GM21381 (cell line): ENCODE measurements at regions not wholly inside any gene's neighbourhood (a gene's known extent, or its start where the extent isn't known, plus 50 kb on each side); places are given as distances from the start of the nearest gene placed in this dataset.

Source experiments
- ATAC-seq: cut with Tn5 transposase; IDR thresholded peaks from one replicate; pipeline ENCODE4 v1.9.1; 2021; ENCODE audit warnings: mild to moderate bottlenecking, moderate library complexity; ENCODE audit not compliant: unreplicated experiment

DNA sequence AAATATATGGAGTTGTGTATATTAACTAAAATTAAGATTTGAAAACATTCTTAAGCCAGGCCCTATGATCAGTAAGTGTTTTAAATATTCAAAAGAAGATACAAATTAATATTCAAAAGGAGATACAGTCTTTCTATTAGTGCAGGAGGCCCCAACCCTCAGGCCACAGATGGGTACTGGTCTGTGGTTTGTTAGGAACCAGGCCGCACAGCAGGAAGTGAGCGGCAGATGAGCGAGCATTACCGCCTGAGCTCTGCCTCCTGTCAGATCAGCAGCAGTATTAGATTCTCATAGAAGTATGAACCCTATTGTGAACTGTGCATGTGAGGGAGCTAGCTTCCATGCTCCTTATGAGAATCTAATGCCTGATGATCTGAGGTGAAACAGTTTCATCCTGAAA is 232.9 kb downstream of the FOXO1 start:
- ATAC-seq, result peak; percentile 55

DNA sequence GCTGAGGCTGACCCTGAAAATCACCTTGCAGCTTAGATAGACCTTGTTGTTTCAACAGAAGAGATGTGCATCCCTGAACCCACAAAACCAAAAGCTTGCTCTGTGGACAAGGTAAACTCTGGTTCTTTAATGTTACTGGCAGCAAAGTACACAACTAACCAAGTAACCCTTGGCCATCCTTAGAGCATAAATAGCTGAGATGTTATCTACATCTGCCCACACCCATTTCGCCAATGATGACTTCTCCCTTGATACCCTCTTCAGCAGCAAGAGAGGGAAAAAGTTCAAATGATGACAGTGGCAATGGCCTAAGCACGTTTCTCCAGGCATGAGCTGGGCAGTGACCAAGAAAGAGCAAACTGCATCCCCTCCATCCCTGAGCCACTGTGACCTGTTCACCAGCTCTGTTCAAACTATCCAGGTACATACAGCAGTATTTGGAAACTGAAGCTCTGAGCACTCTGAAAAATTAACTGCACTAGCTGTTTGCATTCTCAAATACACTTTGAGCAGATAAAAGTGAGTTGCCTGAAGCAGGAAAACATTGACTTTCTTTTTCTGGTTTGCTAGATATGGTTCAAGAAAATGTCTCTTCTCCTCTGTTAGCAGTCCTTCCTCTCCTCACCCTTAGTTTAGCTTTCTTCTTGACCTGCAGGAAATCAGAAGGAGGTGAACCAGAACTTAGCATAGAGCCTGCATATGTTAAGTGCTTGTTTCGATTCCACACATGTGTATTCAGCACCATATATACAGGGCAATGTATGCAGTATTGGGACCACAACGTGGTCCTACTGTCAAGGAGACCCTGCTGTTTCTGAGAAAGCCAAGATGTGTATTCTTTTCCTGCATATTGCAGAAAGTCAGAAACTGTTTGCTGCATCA is 231.7 kb downstream of the FOXO1 start:
- no peak for ATAC-seq

DNA sequence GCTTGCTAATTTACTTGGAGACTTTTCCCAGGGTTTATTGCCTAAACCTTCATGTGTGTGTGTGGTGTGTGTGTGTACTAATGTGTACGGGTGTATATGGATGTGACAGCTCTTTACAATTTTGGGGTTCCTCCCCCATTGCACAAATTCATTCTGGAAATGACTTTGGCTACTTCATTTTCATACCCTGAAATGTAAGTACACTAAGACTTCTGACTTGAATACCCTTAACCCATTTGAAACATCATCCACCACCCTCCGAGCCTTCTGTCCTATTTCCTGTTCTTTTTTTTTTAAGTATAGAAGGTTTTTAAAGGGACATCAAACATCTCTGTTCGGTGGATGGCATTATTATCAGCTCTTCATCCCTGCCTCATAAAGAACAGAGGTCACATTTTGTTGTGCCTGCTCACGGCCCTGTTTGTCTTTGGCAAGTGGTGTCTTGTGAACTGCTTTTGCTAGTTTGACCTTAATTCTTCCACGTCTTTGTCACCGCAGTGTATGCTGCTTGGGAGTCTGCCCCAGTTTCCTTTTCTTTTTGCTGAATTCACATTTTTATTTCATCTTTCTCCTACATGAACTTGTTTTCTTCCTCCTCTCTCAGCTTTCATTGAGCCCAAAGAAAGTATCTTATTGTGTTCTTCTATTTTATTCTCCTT is 228.3 kb downstream of the FOXO1 start:
- ATAC-seq, result no peak

DNA sequence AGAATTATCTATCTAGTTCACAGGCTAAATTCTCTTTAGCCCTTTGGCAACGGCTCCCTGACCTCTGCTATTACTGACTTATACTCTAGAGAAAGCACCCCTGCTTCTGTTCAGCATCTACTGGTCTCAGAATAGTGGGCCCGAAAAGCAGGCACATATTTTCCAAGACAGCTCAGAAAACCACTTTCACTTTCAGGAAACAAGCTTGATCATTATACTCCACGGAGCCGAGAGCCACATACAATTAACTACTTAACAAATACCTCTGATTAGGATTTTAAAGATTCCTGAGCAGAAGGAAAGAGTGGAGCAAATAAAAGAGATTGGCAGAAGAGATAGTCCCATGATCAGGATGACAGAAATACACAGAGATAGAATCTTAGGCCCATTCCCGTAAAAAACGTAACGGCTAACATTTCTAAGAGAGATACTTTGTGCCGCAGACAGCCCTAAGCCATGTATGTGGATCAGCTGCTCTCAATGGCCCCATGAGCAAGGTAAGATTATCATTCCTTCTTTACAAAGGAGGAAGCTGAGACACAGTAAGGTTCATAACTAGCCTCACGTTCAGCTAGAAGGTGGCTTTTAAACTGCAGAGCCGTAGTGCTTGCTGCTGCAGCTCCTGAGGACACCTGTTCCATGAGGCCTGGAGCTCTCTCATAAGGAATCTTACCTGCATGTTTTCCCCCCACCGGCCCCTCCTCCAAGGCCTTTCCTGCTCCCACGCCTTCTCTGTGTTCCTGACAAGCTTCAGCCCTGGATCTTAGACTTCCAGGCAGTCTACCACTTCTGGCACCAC is 227.2 kb downstream of the FOXO1 start:
- no peak for ATAC-seq

DNA sequence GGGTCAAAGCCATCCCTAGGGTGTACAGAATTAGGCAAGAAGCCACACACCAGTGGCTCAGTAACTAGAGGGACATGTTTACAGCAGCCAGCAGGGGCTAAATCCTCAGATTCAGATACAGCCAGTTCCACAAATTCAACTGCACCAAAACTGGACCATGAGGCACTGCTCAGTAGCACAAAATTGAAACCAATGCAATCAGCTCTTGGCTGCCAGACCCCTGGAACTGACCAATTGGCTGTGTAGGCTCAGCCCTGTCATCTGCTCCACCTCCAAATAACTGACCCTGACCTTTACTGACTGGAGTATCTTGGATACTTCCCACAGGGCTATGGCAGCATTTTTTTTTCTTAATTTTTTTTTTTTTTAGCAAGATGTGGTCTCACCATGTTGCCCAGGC is 226.5 kb downstream of the FOXO1 start:
- no peak for ATAC-seq

DNA sequence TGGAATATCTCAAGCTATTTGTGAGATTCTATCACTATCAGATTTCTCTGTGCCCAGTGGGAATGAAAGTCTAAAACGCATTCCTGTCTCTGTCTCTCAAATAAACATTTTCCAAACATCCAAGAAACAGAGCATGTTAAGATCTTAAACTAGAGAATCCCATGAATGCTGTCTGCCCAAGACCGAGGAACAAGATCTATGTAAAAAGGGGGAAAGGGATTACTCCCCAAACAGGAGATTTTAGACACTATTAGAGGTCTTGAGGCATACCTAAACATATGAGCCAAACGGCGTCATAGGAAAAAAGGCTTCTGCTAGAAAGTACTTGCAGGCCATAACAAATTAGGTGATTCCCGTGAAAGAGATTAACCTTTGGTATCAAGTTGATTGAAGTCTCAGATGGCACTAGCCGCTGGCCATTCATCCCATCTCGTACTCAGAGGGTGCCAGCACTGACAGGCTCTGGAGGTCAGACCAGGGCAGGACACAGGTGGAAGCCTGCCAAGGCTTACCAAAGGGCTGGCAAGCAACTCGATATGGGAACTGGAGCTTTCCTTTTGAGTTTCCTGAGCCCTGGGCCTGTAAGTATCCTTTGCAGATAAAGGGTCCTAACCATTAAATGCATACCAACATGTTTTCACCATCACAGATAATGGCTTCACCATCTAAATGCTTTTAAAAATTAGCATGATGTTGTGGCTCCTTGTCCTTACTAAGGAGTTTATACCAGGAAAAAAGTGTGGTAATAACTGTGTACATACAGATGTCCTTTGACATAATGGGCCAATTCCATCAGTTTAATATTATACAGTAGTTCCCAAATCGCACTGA is 225.2 kb downstream of the FOXO1 start:
- ATAC-seq, result no peak

DNA sequence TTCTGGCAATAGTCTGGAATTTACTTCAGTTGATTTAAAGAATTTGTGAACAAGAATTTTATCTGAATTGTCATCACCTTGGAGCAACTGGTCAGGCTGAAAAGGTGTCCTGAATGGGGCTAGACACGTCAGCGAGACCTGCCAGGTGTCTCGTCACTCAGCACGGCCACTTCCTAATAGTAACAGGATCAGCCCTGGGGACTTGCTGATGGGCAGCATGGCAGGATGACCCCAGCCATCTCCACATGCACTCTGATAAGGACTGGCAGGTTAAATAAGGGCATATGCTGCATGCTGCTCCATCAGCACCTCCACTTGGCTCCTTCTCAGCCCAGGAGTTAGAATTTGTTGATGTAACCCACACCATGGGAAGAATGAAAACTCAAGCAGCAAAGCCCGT is 224.2 kb downstream of the FOXO1 start:
- no peak for ATAC-seq

DNA sequence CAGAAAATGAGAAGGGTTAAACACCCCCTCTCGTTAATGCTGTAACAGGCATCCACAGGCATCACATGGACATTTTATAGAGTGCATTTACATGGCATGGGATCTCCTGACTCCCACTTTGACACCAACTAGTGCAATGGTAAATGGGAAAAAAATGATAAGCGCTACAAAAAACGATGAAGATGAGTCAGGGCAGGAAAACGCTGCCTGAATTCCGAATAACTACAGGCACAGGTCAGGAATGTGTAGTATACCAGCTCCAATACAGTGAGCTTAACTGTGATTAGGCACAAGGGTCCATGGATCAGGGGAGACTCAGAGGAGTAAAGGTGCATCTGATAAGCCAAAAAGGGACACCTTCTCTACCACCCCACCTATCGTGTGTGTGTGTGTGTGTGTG is 223.6 kb downstream of the FOXO1 start:
- no peak for ATAC-seq

DNA sequence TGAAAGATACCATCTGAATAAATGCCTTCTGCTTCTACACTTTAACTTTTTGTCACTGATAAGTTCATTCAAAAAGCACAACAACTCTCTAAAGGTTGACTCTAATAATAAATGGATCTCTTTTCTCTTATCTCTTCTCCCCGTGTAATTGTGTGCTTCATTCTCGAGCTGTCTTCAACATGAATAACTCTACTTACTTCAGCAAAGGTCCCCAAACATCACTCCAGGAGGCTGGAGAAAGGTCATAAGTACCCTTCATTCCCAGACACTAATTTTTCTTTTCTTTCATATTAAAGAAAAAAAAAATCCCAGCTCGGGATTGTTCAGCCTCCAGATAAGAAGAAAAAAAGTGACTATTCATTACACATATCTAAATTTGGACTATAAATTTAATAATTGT is 222.2 kb downstream of the FOXO1 start:
- ATAC-seq, result no peak

DNA sequence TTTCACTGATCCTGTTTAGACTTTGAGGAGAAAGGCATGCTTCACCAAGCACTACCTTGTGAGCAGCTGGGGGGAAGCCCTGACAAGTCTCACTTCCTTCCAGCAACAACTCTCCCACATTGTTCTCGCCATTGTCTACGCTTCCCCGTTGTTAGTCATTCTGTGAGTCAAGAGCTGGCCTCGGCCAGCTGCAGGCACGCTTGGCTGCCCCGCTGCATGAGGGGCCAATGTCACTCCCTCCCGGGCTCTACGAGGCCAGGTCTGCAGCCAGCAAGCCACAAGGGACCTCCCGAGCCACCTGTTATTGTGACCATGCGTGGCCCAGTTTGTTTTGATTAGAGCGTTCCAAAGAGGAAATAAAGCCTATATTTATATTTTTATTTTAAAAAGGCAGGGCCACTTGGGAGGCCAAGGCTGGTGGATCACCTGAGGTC is 220.9 kb downstream of the FOXO1 start:
- ATAC-seq, result peak; percentile 99

DNA sequence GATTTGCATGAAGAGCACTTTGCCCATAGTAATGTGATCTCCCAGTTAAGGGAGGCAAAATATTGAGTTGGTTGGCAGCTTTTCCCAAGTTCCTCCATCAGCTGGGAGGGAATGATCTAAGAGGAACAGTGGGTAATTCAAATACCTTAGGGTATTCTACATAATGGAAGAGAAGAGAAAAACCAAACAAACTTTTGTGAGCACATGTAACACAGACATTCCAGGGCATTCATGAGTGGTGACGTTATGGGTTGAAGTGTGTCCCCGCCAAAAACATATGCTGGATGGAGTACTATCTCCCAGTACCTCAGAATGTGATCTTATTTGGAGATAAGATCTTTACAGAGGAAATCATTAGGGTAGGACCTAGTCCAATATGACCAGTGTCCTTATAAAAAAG is 220.1 kb downstream of the FOXO1 start:
- no peak for ATAC-seq

DNA sequence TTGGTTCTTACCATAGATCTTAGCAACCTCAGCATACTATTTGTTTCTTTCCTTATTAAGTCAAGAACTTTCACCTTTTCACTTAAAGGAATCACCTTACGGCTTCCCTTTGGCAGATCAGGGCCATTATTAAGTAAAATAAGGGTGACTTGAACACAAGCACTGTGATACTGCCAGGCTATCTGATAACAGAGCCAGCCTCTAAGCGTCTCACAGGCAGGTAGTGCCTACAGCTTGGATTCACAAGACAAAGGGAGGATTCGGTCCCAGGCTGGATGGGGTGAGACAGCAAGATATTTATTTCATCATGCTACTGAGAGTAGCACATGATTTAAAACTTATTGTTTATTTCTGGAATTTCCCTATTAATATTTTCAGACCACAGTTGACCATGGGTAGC is 218.6 kb downstream of the FOXO1 start:
- no peak for ATAC-seq

DNA sequence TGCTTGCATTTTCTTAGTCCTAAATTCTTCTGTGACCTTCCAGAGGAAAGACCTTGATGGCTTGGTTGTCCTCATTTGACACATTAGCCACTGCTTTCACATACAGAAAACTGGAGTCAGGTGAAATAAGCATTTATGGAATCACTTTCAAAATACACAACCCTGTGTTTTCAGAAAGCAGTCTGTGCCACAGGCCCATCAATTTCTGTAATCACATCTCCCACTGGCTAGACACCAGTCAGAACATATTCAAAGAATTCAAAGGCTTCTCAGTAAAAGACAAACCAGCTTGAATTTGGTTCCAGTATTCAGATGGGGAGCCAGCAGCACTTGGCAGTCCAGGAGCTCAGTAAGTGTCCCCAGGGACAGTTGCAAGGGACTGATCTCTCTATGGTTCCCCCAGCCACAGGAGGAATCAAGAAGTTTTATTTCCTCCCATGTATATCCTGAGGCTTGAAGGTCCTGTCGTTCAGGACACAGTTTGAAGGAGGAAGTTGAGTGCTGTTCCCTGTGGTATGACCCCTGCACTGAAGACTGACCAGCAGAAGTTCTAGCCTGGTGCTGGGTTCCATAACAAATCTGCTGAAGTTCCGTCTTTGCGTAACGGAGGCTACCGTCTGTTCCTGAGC is 214.3 kb downstream of the FOXO1 start:
- no peak for ATAC-seq

DNA sequence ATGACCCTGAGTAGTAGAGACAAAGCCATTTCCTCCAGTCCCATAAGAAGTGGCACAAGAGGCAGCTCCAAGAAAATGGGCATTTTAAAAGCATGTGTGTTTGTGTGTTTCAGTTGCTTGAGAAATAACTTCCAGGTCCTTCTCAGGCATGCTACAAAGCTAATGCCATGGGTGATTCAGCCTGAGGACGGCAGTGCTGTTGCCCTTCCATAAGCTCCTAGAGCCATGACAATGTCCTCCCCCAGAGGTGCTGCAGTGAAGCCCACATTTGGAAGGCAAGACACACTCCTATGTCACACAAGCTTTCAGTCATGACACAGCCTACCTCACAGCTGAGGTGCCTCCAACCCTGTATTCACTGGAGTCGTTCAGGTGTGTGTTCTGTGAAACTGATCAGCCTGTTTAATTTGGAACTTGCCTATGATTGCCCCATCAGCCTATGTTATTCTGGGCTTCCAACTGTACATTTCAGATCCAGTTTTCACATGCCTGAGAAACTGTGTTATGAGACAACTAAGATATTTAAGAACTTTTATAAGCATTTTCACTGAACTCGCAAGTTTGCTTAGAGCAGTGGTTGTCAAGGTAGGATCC is 213.6 kb downstream of the FOXO1 start:
- no peak for ATAC-seq

DNA sequence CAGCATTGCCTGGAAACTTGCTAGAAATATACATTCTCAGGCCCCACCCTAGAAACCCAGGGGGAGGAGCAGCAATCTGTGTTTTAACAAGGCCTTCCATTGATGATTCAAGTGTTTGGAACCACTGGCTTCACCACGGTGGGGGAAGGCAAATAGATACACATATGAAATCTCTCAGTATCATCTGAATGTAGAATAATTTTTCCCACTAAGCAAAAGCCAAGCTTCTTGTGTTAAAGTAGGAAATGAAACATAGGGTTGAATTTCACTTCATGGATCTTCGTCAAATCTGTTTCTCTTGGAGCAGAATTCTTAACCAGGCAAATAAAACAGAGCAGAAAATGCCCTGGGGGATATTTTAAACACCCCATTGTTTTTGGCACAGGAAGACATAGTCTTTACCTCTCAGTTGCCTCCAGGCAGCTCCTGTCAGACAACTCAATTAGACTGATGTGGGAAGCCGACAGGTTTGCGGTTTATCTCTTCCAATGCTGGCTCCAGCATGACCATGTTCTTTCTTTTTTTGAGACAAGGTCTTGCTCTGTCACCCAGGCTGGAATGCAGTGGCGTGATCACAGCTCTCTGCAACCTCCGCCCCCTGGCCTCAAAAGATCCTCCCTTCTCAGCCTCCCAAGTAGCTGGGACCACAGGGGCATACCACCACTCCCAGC is 213.0 kb downstream of the FOXO1 start:
- ATAC-seq, result no peak

DNA sequence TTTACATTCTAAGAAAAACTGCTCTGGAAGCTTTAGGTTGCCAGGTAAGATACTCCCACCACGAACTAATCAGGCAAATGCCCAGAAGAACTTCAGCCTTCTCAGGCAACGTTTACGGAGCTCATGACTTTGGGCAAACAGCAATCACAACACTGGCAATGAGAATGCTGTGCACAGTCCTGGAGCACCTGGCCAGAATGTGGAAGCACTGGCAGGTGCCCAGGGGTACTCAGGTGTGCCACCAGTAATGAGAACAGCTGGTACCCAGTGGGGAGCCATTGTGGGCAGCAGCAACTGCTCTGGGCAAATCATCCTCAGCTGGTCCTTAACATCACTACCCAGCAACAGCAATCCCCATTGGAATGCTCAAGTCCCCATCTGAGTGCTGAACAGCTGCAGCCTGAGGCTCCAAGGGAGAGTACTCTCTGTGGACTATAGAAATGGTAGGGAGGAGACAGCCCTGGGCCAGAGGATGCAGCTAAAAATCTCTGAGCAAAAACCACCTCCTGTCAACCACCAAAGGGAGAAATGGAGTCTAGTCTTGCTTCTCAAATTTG is 210.0 kb downstream of the FOXO1 start:
- ATAC-seq, result no peak

DNA sequence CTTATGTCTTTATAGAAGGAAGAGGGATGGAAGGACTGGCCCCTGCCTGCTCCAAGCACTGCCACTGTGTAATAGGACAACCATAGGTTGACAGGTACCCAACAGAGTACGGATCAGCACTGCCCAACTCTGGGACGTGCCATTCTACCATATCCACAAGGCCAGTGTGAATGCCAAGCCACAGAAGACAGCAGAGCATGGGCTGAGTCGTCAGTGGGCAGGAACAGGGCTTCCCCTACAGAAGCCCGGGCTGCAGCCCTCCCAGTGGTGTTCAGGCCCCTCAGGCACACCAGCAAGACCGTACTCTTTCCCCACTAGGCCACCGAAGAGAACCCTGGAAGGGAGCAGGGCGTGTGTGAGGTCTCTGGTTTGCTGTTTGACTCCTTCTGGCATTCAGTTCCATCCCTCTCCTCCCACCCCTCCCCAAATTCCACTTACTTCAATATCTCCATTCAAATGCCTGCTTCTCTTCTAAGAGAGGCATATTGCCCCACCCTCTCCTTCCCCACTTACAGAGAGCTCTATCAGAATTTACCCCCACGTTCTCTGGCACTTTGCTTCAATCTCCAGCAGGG is 209.4 kb downstream of the FOXO1 start:
- ATAC-seq, result no peak

DNA sequence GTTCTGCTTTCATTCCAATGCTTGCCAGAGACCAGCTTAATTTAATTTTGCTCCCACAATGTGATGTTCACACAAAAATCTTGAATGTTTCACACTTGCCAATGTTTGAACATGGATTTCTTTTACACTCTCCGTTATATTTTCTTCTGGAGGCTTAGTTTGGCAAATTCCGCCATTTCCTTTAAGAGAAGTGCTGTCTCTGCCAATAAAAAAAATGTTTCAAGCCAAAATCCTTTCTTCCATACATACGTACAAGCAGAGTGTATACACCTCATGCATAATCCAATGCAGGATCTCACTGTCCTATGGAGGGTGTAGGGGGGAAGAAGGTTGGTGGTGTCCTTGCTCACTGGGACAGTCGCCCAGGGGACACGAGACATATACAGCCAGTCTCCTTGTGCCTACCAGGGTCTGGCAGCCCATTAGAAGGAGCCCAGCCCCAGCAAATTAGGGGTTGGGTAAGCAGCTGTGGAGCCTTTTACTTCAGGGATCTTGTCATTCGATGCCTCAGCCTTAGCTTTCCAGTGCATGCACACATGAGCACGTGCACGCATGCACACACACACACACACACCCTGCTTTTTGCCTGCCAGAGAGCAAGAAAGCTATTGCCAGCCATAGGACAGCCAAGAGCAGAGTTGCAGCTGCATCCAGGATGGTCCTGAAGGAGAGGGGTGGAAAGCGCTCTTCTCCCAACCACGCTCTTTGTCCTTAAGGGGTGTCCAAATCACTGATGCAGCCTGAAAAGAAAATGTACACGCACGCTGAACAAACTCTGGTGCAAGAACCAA is 208.3 kb downstream of the FOXO1 start:
- no peak for ATAC-seq
